ENCODE measurements at regions not wholly inside any gene's neighbourhood (a gene's known extent, or its start where the extent isn't known, plus 50 kb on each side); places are given as distances from the start of the nearest gene placed in this dataset.

- no peak for TF ChIP-seq USF1 (IDR thresholded peaks at IDR 0.05)
- TF ChIP-seq MAX (IDR thresholded peaks at IDR 0.05): no peak
- TF ChIP-seq TCF12 (IDR thresholded peaks at IDR 0.05; ENCODE audit: low read depth): no peak
- TF ChIP-seq EP300 (IDR thresholded peaks at IDR 0.05; ENCODE audit: borderline replicate concordance): no peak
- TF ChIP-seq FOXM1 (IDR thresholded peaks at IDR 0.05; ENCODE audit: borderline replicate concordance, low read depth): no peak
- TF ChIP-seq RAD21 (IDR thresholded peaks at IDR 0.05; ENCODE audit: low read depth): no peak
- TF ChIP-seq TAF1 (IDR thresholded peaks at IDR 0.05; ENCODE audit: low read depth): no peak
- TF ChIP-seq ZBTB7A (IDR thresholded peaks at IDR 0.05; ENCODE audit: low read depth): no peak
- no peak for TF ChIP-seq EGR1 (IDR thresholded peaks at IDR 0.05)
- TF ChIP-seq YY1 (IDR thresholded peaks at IDR 0.05; ENCODE audit: low read depth): no peak
- TF ChIP-seq CREB1 (IDR thresholded peaks at IDR 0.05; ENCODE audit: low read depth): no peak
- no peak for TF ChIP-seq CEBPB (IDR thresholded peaks at IDR 0.05)
- no peak for TF ChIP-seq NFIC (IDR thresholded peaks at IDR 0.05)
- TF ChIP-seq TEAD4 (IDR thresholded peaks at IDR 0.05): no peak
- no peak for TF ChIP-seq REST (IDR thresholded peaks at IDR 0.05; ENCODE audit: low read depth)
Measured at GRCh38 chr2:19086231-19086651, 272.2 kb downstream of the OSR1 start.

GRCh38 chr2:19078709-19079108 lies 279.7 kb downstream of the OSR1 start:
- TF ChIP-seq NFIC (IDR thresholded peaks at IDR 0.05): no peak
- no peak for TF ChIP-seq TCF12 (IDR thresholded peaks at IDR 0.05; ENCODE audit: low read depth)
- no peak for TF ChIP-seq TEAD4 (IDR thresholded peaks at IDR 0.05)
- TF ChIP-seq RAD21 (IDR thresholded peaks at IDR 0.05; ENCODE audit: low read depth): no peak
- no peak for TF ChIP-seq EP300 (IDR thresholded peaks at IDR 0.05; ENCODE audit: borderline replicate concordance)
- no peak for TF ChIP-seq EGR1 (IDR thresholded peaks at IDR 0.05)
- TF ChIP-seq CEBPB (IDR thresholded peaks at IDR 0.05): no peak
- TF ChIP-seq TAF1 (IDR thresholded peaks at IDR 0.05; ENCODE audit: low read depth): no peak
- no peak for TF ChIP-seq USF1 (IDR thresholded peaks at IDR 0.05)
- TF ChIP-seq ZBTB7A (IDR thresholded peaks at IDR 0.05; ENCODE audit: low read depth): no peak
- TF ChIP-seq MAX (IDR thresholded peaks at IDR 0.05): no peak
- no peak for TF ChIP-seq YY1 (IDR thresholded peaks at IDR 0.05; ENCODE audit: low read depth)
- no peak for TF ChIP-seq CREB1 (IDR thresholded peaks at IDR 0.05; ENCODE audit: low read depth)

- 0 out of 2 replicates have a peak, but pooled peaks have one; percentile 7 for TF ChIP-seq EP300 (IDR thresholded peaks at IDR 0.05; ENCODE audit: borderline replicate concordance)
- TF ChIP-seq FOXM1 (IDR thresholded peaks at IDR 0.05; ENCODE audit: borderline replicate concordance, low read depth): no peak
Measured at GRCh38 chr2:19073522-19073921, 284.9 kb downstream of the OSR1 start.

GRCh38 chr2:19072161-19072560 lies 286.3 kb downstream of the OSR1 start:
- TF ChIP-seq YY1 (IDR thresholded peaks at IDR 0.05; ENCODE audit: low read depth): no peak
- TF ChIP-seq TEAD4 (IDR thresholded peaks at IDR 0.05): no peak
- TF ChIP-seq TCF12 (IDR thresholded peaks at IDR 0.05; ENCODE audit: low read depth): no peak
- TF ChIP-seq CREB1 (IDR thresholded peaks at IDR 0.05; ENCODE audit: low read depth): no peak
- no peak for TF ChIP-seq RAD21 (IDR thresholded peaks at IDR 0.05; ENCODE audit: low read depth)
- no peak for TF ChIP-seq MAX (IDR thresholded peaks at IDR 0.05)
- no peak for TF ChIP-seq USF1 (IDR thresholded peaks at IDR 0.05)
- no peak for TF ChIP-seq EGR1 (IDR thresholded peaks at IDR 0.05)
- no peak for TF ChIP-seq FOXM1 (IDR thresholded peaks at IDR 0.05; ENCODE audit: borderline replicate concordance, low read depth)
- TF ChIP-seq EP300 (IDR thresholded peaks at IDR 0.05; ENCODE audit: borderline replicate concordance): no peak
- TF ChIP-seq CEBPB (IDR thresholded peaks at IDR 0.05): no peak
- no peak for TF ChIP-seq TAF1 (IDR thresholded peaks at IDR 0.05; ENCODE audit: low read depth)
- no peak for TF ChIP-seq REST (IDR thresholded peaks at IDR 0.05; ENCODE audit: low read depth)
- TF ChIP-seq ZBTB7A (IDR thresholded peaks at IDR 0.05; ENCODE audit: low read depth): no peak

- TF ChIP-seq RAD21 (IDR thresholded peaks at IDR 0.05; ENCODE audit: low read depth) (no peak), EGR1 (IDR thresholded peaks at IDR 0.05) (no peak), CEBPB (IDR thresholded peaks at IDR 0.05) (no peak), YY1 (IDR thresholded peaks at IDR 0.05; ENCODE audit: low read depth) (no peak), EP300 (IDR thresholded peaks at IDR 0.05; ENCODE audit: borderline replicate concordance) (no peak), ZBTB7A (IDR thresholded peaks at IDR 0.05; ENCODE audit: low read depth) (no peak), USF1 (IDR thresholded peaks at IDR 0.05) (no peak), MAX (IDR thresholded peaks at IDR 0.05) (no peak), NFIC (IDR thresholded peaks at IDR 0.05) (no peak), TCF12 (IDR thresholded peaks at IDR 0.05; ENCODE audit: low read depth) (no peak)
Measured at GRCh38 chr2:19070886-19071285, 287.5 kb downstream of the OSR1 start.
